ENCODE measurements at regions not wholly inside any gene's neighbourhood (a gene's known extent, or its start where the extent isn't known, plus 50 kb on each side); places are given as distances from the start of the nearest gene placed in this dataset.

DNA sequence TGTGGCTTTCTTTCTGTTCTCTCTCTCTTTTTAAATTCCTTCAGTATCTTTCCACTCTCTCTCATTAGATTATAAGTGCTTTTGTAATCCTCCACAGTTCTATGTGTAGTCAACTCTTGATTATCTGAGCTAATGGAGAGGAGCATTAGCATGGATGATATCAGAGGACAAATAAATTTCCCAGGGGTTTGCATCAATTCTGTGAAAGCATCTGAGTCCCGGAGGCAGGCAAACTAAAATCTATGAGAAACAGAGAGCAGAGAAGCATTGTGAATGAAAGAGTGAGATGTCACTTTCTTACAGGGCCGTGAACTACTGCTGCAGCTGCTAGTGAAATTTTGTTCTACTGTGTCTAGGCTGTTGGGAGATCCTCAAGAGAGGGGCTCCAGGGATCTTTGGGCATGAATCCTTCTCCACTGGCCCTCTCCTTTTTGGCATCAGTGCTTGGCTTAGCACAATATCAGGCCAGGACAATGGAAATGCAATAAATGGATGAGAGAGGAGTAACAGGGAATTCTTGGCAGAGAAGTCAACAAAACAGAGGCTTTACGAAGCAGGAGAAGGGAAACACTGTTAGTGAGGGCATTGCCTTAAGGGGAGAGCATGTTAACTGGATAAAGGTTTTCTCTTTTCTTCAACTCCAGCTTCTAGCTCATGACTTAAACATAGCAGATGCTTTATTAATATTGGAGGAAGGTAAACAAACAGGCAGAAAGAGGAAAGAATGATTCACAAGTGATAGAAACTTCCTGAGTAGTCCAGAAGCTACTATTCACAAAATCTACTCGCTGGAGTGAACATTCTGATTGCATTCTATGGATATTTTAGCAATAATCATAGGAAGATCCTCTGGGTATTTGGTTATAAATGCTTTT lies 847.0 kb upstream of the MAP3K7 start:
- H3K79me2 ChIP-seq (ENCODE audit: low read length) = no peaks in the 10 kb centered on the region
- BruUV-seq (replicated peaks) = no TSS peak
- peak; percentile 27 for ATAC-seq

GRCh38 chr6:91428953-91429560 lies 842.2 kb upstream of the MAP3K7 start:
- ATAC-seq (no peak), DNase-seq (no peak)
- Histone ChIP-seq H2AFZ (ENCODE audit: low read length) (no peak overlapping the region), H3F3A (ENCODE audit: low read length, unreplicated experiment) (no peaks in the 10 kb centered on the region), H3K79me2 (ENCODE audit: low read length) (no peaks in the 10 kb centered on the region), H3K4me2 (ENCODE audit: low read length) (no peak overlapping the region), H3K9ac (ENCODE audit: low read length) (no peak overlapping the region), H3K27me3 (ENCODE audit: low read length) (no peaks in the 10 kb centered on the region), H3K4me3 (ENCODE audit: low read length) (no peak overlapping the region), H3K9me2 (replicated peaks; ENCODE audit: low read length) (no peaks in the 10 kb centered on the region), H3K4me1 (ENCODE audit: insufficient read depth, low read length) (peaks cover 5% of the 10 kb centered on the region; the same call in 1 of the 2 replicates), H3K9me3 (ENCODE audit: low read length) (no peaks in the 10 kb centered on the region), H3K27ac (ENCODE audit: low read length) (no peak overlapping the region), H3K36me3 (ENCODE audit: low read depth, low read length) (no peaks in the 10 kb centered on the region), H4K20me1 (ENCODE audit: low read length) (no peaks in the 10 kb centered on the region)
- BruUV-seq (replicated peaks) = no TSS peak
- ChIA-PET CTCF (no interaction called here), POLR2A (ENCODE audit: unreplicated experiment) (no interaction called here)
- TF ChIP-seq CTCF (conservative IDR thresholded peaks at IDR 0.05; ENCODE audit: low read depth, low read length) (peak; percentile 38; the same call in 1 of the 2 replicates), EZH2 (IDR thresholded peaks at IDR 0.05; ENCODE audit: low read length, unreplicated experiment) (no peak)
- intact Hi-C loops (cut with micrococcal nuclease) = no loop called here

More for the DNA sequence above, 847.0 kb upstream of the MAP3K7 start:
- POLR2A ChIA-PET (ENCODE audit: unreplicated experiment) = interaction anchor here (0.6 kb wide), 1 partner anchor 59 kb away, joined by 15 read pairs; no protein-coding TSS in a partner anchor
- Histone ChIP-seq H3K9ac (ENCODE audit: low read length) (no peak overlapping the region), H3K27me3 (ENCODE audit: low read length) (no peaks in the 10 kb centered on the region), H3K9me3 (ENCODE audit: low read length) (no peaks in the 10 kb centered on the region), H4K20me1 (ENCODE audit: low read length) (no peaks in the 10 kb centered on the region), H3K9me2 (replicated peaks; ENCODE audit: low read length) (no peaks in the 10 kb centered on the region), H3F3A (ENCODE audit: low read length, unreplicated experiment) (no peaks in the 10 kb centered on the region), H3K36me3 (ENCODE audit: low read depth, low read length) (no peaks in the 10 kb centered on the region), H3K4me1 (ENCODE audit: insufficient read depth, low read length) (peaks cover 27% of the 10 kb centered on the region), H3K27ac (ENCODE audit: low read length) (no peak overlapping the region; the same call in 1 of the 2 replicates), H3K4me3 (ENCODE audit: low read length) (no peak overlapping the region), H3K4me2 (ENCODE audit: low read length) (no peak overlapping the region), H2AFZ (ENCODE audit: low read length) (no peak overlapping the region)
- intact Hi-C loops (cut with micrococcal nuclease) = loop anchor here (10.0 kb wide), 1 partner anchor 141 kb away; no protein-coding TSS in a partner anchor
- TF ChIP-seq EZH2 (IDR thresholded peaks at IDR 0.05; ENCODE audit: low read length, unreplicated experiment) (no peak), CTCF (conservative IDR thresholded peaks at IDR 0.05; ENCODE audit: low read depth, low read length) (no peak), EZH2phosphoT487 (IDR thresholded peaks at IDR 0.05; ENCODE audit: borderline replicate concordance, low read length) (no peak)
- CTCF ChIA-PET = no interaction called here
- peak; percentile 48 for DNase-seq

DNA sequence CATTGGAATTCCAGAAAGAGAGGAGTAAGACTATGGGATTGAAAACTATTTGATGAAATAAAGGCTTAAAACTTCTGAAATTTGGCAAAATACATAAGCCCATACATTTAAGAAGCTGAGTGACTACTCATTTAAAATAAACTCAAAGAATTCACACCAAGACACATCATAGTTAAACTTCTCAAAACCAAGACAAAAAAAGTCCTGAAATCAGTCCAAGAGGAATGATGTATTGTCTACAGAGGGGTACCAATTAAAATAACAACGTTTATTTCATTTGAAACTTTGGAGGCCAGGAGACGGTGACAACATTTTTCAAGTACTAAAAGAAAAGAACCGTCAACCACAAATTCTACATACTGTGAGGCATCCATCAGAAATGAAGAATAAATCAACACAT lies 841.4 kb upstream of the MAP3K7 start:
- H3K4me3 ChIP-seq (ENCODE audit: low read length) = no peak overlapping the region
- H3K36me3 ChIP-seq (ENCODE audit: low read depth, low read length) = no peaks in the 10 kb centered on the region
- H4K20me1 ChIP-seq (ENCODE audit: low read length) = no peaks in the 10 kb centered on the region
- no peaks in the 10 kb centered on the region for H3K9me2 ChIP-seq (replicated peaks; ENCODE audit: low read length)
- CTCF ChIA-PET = no interaction called here
- H3K27me3 ChIP-seq (ENCODE audit: low read length) = no peaks in the 10 kb centered on the region
- no peak overlapping the region for H3K4me2 ChIP-seq (ENCODE audit: low read length)
- no peak overlapping the region for H3K27ac ChIP-seq (ENCODE audit: low read length)
- no peak overlapping the region for H2AFZ ChIP-seq (ENCODE audit: low read length)
- no peak overlapping the region for H3K9ac ChIP-seq (ENCODE audit: low read length)
- POLR2A ChIA-PET (ENCODE audit: unreplicated experiment) = no interaction called here
- BruUV-seq (replicated peaks) = no TSS peak
- DNase-seq (no peak), ATAC-seq (no peak)
- no peaks in the 10 kb centered on the region for H3K4me1 ChIP-seq (ENCODE audit: insufficient read depth, low read length)
- H3K79me2 ChIP-seq (ENCODE audit: low read length) = no peaks in the 10 kb centered on the region
- H3K9me3 ChIP-seq (ENCODE audit: low read length) = no peaks in the 10 kb centered on the region
- intact Hi-C loops (cut with micrococcal nuclease) = no loop called here
- TF ChIP-seq EZH2phosphoT487 (IDR thresholded peaks at IDR 0.05; ENCODE audit: borderline replicate concordance, low read length) (no peak), EZH2 (IDR thresholded peaks at IDR 0.05; ENCODE audit: low read length, unreplicated experiment) (no peak), CTCF (conservative IDR thresholded peaks at IDR 0.05; ENCODE audit: low read depth, low read length) (no peak)
- no peaks in the 10 kb centered on the region for H3F3A ChIP-seq (ENCODE audit: low read length, unreplicated experiment)

Data from PC-3 (cell line).